ENCODE measurements at regions not wholly inside any gene's neighbourhood (a gene's known extent, or its start where the extent isn't known, plus 50 kb on each side); places are given as distances from the start of the nearest gene placed in this dataset.
A peak's percentile ranks its signal among the peaks of the same experiment; 100 is the strongest.
"Not testable (repeated sequence)": the region's sequence is repeated elsewhere in the genome, so short reads cannot be mapped to it uniquely, and the experiment has no call there.

DNA sequence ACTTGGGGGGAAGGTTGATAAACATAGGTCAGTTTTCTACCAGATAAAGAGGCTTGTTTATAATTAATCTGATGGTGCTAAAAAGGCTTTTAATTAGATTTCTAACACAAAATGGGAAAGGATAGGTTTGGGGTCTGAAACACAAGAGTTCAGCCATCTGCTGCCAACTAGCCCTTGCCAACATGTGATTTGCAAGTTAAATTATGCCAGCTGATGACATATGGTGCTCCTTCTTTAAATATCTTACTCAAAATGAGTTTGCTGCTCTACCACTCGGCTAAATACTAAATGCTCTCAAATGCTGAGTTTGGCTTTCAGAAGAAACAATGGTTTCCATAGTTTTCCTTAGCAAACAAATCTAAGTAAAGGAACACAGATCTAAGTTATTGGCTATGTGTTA, 557.8 kb upstream of the CCDC54 start:
- no peak for DNase-seq

DNA sequence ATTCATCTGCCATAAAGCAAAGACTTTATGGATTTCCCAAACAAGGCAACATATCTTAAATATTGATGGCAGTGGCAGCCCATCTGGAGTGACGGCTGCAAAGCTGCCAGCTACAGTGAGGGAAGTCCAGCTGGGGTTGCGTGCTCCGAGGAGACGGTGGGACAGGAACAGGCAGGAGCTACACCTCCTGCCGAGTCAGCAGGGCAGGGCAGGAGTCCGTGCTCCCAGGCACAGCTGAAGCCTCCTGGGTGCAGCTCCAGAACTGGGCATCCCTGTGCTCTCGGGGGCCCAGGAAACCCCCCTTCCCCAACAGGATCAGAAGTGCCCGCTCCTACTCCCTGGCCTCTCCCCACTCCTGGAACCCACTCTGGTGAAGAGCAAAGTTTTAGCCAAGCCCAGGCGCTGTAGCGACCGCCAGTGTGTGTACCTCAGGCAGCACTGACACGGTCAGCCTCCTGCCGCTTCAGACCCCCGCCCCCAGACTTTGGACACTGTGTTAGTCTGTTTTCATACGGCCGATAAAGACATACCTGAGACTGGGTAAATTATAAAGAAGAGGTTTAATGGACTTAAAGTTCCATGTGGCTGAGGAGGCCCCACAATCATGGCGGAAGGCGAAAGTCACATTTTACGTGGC, 556.4 kb upstream of the CCDC54 start:
- no peak for DNase-seq

DNA sequence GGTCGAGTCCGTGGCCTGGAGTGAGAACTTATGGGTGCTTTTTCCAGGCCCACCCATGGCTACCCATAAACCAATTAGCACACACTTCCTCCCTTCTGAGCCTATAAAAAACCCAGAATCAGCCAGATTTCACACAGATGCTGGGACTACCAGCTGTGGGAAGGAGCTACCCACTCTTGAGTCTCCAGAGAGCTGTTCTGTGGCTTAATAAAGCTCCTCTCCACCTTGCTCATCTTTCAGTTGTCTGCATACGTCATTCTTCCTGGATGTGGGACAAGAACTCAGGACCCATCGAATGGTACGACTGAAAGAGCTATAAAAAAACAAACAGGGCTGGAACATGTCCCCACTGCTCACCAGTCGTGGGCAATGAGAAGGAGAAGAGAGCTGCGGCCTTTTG, 555.4 kb upstream of the CCDC54 start:
- DNase-seq = no peak

DNA sequence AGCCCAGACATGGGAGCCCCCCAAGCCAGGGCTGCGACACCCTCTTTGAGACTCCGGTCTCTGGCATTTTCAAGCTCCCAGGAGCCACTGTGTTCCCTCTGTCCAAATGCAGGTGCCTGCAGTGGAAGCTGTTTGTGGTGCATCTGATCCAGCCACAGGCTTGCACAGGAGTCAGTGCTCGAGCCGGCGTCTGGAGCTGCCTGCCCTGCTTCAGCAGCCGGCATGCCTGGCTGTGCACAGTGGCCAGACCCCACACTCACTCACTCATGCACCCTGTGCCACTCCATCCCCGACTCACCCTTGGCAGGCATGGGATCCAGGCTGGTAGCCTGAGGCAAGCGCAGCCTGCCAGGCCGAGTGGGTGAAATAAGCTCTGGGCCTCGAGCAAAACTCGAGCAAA, 555.0 kb upstream of the CCDC54 start:
- no peak for DNase-seq

DNA sequence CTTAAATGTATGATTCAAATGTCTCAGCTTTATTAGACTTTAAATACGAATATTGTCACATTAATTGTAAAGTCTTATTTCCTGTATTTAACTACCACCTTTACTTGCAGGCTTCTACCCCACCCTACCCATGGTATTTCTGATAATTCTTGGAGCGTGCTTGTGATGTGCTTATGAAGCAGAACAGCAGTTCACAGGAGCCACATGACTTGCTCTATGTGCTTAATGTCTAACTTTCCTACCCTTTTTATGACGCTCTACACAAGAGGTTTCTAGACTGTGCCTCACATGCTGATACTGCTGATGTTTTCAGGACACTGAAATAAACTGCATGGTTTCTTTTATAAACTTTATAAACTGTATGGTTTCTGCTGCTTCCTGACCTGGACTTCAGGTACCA, 553.5 kb upstream of the CCDC54 start:
- no peak for DNase-seq

DNA sequence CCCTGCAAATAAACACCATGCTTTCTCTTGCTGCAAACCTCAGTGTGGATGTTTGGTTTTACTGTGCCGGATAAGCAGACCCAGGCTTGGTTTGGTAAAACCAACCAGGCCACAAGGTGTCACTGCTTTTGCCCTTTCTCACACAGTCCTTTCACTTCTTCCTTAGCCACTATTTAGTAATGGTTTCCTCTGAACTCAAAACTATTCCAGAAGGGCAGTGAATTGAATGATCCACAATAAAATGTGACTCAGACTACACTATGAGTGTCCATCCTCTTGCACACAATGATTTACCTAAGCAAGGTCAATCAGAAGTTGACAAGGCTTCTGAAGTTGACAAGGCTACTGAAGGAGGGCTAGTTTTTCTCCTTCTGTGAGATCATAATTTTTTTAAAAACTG, 552.4 kb upstream of the CCDC54 start:
- no peak for DNase-seq

DNA sequence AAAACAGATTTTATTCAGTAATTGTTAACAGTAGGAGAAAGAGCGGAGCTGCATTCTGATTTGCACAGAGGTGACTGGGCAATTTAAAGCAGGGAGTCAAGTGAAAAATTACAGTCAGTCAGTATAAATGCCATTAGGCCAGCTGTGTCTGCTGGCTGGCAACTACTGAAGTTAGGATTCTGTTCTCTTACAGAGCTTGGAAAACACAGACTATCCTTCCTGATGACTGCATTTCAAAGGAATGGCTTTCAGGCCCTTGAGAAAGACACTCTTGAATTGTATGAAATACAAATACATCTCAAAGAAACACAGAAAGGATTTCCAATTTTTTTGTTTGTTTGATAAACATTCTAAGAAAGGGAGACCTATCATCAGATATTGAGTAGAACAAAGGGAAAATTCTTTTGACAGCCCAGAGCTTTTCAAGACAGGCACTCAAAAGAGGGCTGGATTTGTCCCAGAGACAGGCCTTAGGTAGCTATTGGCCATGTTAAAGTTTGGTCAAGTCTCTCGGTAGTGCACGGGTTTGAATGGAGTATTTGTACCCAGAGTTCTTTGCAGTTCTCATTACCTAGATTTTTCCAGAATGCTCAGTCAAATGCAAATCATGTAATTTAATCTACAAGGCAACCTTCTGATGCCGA, 551.2 kb upstream of the CCDC54 start:
- DNase-seq = peak; percentile 54

DNA sequence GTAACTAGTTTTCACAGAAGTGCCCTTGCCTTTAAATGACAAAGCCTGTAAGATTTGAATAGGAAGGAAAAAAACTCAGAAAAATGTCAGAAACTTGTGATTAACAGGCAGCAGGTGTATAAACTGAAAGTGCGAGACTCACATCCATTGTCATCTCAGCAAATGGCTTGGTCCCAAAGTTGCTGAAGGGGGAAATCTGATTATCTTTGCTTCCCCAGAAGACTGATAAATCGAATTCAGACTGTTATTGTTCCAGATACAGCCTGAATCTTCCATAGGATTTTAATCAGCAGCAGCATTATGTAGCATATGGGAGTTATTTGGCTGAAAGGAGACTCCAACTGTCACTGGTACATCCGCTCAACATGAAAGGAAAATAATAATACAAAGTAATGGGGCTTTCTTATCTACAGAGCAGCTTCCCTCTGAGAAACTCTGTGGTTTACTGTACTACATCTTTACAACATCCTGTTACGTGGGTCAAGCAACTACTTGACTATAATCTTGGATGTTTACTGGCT, 550.4 kb upstream of the CCDC54 start:
- DNase-seq = no peak

DNA sequence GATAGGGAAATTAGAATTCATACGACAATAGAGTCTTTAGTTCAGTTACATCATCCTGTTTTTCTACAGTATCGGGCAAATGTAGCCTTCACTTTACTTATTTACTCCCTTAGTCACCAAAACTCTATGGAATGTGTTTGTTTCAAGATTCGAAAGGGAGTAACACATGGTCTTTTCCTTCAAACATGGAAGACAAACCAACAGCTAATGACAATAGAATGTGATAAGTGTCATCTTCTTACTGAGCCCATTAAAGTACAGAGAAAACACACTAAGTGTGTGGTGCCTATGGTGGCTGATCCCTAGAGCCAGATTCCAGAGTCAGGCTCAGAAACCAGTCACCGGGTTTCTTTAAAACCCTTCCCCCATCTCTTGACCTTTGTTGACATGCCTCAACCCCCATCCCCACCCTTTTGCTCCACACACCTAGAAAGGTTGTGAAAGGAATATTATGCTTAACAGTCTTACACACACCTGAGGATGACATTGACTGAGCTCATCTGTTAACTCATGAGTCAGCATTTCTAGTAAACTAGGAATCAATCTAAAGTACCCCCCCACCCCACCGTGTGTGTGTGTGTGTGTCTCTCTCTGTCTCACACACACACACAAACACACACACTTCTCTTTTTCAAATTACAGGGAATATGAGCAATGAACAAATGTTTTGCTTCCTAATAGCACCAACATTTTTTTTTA, 549.6 kb upstream of the CCDC54 start:
- no peak for DNase-seq

DNA sequence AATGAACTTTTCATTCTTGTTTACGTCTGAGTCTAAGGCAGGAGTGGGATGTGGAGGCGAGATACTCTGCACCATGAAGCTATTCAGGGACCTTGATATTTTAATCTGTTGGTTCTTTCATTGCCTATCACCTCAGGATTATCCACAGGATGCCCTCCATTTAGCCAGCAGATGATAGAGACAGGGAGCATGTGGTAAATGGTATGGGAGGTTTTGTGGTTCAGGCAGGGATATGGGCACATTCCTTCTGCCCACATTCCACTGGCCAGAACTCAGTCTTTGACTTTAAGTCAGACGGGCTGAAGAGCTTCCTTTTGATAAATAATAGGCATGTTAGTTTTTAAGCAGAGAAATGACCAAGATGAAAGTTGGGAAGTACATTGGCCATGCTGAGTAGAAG, 548.0 kb upstream of the CCDC54 start:
- no peak for DNase-seq

DNA sequence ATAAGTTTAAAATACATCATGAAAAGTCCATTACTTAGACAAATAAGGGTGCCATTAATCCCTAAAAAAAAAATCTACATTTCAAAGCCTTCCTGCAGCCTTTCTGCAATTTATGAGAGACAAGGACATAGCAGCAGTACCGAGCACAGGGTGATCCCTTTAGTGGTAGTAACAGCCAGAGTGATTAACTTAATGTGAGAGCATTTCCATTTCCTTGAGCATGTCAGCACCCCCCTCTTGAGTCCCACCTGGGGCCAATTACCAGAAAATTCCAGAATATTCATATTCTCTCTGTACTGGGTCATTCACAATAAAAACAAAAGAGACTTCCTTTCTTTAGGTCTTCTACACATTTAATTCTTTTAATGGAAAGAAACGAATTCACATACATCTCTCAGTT, 546.9 kb upstream of the CCDC54 start:
- no peak for DNase-seq

DNA sequence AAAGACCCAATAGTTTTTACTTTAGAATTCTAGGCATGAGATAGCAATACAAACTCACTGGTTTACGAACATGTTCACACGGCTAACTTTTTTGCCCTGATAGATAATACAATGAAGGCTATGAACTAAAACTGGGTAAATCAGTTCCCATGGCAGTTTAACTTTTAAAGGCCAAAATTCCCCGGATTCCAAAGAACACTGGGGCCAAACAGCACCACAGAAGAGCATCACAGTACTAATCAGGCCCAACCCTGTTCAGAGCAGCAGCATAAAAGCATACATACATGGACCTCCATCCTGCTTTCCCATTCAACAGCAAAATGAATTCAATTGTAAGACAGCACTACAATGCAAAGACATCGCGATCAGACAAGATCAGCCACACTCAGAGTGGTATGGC, 540.3 kb upstream of the CCDC54 start:
- no peak for DNase-seq

DNA sequence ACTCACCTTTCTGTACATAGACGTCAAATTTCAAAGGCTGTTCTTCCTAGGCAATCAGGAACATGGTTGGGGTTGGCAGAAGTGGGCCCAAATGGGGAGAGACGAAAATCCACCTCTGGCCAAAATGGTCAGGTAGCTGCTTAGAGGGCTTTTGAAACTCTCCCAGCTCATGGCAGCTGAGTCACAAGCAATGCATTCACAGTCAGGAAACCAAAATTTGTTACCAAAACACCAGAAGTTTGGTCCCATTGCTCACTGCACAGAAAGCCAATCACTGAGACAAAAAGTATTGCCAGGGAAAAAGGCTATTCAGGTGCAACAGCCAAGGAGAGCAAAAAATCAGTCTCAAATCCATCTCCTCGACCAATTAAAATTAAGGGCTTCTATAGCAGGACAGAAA, 539.6 kb upstream of the CCDC54 start:
- DNase-seq = no peak

DNA sequence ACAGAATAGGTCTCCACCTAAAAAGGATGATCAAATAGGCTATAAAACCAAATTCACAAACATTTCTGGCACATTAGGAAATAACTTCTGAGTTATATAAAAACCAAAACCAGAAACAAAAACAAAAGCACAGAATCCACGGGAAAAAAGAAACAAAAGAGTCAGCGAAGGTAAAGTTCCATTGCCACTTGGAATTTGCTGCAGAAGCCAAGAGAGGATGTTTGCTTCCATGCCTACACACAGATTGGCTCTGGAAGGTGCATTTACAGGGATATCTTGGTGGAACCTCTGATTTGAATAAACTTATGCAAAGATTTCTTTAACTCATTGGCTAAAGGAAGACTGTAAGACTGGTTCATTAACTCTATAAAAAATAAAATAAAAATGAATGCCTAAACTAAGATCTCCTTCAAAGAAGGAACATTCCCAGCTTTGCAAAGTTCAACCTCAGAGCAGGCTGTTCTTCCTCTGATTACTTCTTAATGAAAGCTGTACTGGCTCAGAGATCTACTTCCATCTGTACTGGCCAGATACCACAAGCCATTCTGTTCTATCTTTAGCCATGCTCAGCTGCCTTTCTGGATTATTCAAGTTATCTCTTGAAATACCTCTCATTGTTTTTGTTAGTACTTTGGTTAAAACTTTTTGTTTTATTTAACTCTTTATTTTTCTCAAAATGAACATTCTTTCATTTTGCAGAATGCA, 537.5 kb upstream of the CCDC54 start:
- no peak for DNase-seq

DNA sequence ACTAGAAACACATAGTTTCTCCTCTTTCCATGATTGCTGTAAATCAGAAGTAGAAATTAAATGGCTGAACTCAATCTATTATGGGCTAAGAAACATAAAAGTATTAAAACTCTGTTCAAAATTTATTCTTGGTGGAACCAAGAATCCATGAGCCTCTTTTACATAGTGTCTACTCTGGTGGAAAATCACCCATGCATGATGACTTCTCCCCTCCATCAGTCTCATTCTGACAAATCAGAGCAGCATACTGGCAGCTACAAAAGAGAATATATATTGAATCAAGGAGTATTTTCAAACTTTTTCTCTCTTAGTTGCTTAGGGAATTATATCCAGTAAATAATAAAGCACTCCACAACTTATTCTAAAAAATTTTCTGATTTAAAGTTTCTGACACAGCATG, 536.9 kb upstream of the CCDC54 start:
- DNase-seq = no peak

DNA sequence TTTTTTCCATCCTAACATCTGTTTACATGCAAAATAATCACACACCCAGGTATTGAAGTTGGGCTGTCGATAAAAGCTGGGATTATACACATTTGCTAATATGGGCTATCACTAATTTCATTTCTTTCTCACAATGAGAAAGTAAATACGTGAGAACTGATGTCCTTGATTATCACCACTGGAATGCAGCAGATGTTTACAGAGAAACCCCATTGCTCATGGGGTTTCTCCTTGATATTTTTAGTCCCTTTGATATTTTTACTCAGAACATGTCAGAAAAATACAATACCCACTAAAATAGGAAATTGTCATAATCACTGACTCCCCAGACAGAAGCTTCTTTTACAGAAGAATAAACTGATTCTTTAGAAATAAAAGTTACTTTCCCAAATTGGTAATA, 535.1 kb upstream of the CCDC54 start:
- DNase-seq = no peak

DNA sequence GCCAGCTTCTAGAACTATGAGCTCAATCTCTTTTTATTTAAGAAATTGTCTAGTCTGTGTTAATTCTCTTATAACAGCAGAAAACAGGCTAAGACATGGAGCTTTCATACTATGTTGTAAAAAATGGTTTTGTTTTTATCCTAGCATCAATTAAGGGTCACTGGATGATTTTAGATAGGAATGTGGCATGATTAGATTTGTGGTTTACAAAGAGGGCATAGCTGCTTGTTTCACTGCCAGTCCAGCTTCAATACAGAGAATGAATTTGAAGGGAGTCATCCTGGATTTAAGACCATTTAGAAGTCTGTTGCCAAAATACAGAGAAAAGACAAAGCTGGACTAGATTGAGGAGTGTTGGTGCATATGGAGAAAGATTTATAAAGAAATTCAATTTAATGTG, 532.6 kb upstream of the CCDC54 start:
- no peak for DNase-seq

DNA sequence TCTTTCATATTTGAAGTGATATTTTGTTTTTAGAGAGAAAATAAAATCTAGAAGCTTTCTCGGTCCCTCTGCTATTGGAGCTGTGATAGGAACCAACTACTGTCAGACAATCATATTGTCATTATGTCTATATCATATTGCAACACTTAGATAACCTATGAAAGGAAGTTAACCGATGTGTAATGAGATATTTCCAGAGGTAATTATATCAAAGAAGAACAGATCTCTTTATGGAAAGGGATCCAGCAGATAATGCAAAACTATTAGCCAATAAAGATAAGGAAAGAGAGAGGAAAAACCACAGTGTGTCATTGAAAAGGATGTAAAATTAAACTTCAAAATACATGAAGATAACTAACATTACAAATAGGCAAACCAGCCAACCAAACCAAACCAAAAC, 529.1 kb upstream of the CCDC54 start:
- DNase-seq = no peak

DNA sequence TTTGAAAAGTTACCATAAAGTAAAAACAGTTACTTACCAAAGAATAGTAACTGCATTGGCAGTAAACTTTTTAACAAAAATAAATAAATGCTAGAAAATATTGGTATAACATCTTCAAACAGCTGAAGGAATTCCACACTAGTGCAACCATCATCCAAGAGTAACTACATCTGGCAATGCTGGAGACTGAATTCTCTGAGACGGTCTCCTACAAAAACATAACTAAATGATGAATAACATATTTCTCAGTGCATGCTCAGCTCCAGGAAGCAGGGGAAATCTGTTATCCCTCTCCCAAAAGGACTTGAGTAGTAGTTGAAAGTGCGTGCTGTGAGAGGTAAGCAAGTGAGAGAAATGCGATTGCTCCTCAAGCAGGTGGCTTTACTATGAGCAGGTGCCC, 526.8 kb upstream of the CCDC54 start:
- no peak for DNase-seq

DNA sequence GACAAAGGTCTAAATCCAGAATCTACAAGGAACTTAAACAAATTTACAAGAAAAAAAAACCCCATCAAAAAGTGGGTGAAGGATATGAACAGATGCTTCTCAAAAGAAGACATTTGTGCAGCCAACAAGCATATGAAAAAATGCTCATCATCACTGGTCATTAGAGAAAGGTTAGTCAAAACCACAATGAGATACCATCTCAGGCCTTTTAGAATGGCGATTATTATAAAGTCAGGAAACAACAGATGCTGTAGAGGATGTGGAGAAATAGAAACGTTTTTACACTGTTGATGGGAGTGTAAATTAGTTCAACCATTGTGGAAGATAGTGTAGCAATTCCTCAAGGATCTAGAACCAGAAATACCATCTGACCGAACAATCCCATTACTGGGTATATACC, 518.9 kb upstream of the CCDC54 start:
- not testable (repeated sequence) for DNase-seq

DNA sequence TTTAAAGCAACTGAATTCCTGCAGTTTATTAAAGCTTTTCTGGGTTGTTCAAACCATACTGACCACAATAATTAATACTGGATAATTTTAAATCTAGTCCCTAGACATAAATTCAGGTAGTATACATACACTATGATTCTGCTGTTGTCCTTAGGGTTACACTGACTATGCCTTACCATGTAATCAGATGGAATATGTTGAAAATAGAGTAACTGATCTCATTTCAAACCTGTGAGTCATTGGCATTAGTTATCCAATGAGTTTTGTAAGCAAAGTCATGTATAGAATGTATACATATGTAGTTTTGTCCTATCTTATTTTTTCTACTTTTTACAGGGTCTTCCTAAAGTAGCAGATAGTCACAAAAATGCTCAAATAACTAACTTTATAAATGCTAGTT, 517.1 kb upstream of the CCDC54 start:
- DNase-seq = no peak

DNA sequence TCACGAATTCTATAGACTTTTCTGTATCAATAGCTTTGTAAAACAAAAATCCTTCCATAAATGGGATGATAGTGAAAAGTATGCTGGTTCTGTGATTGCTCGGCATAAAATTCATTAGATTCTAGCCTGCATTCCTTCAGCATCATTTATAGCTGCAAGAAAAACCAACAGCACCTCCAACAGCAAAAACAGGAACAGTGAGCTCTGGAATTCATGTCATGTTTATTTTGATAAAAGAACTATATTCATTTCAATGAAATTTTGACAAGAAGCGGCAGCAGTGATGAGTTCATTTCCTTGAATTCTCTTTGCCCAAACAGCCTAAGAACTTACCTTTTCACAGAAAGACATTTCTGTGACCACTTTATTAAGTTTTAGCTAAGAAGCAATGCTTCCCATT, 515.2 kb upstream of the CCDC54 start:
- DNase-seq = peak; percentile 29

DNA sequence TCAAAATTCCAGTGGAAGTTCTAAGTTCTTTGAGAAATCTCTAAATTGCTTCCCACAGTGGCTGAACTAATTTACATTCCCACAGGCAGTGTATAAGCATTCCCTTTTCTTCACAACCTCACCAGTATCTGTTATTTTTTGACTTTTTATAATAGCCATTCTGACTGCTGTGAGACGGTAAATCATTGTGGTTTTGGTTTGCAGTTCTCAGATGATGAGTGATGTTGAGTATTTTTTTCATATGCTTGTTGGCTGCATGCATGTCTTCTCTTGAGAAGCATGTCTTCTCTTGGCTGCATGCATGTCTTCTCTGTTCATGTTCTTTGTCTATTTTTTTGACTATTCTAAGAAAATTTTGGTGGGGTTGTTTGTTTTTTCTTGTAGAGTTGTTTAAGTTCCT, 499.6 kb upstream of the CCDC54 start:
- no peak for DNase-seq
